T-cell (primary cell): ENCODE measurements at regions not wholly inside any gene's neighbourhood (a gene's known extent, or its start where the extent isn't known, plus 50 kb on each side); places are given as distances from the start of the nearest gene placed in this dataset.
A peak's percentile ranks its signal among the peaks of the same experiment; 100 is the strongest.

Source experiments
- ATAC-seq, 4 experiments: fragments of 200-7000 bp in 3 of 4; fragments of 150-1000 bp in 1 of 4; cut with Tn5 transposase; replicated peaks in 1 of 4; 1 replicate in 3 of 4; 2 replicates in 1 of 4; pipeline ENCODE4 v1.10.0; 2021; ENCODE audit warnings: moderate library complexity in 3 of 4, mild to moderate bottlenecking in 2 of 4, moderate number of reproducible peaks in 1 of 4
- CTCF ChIA-PET, 2 donors: fragments of 300-600 bp; sonication (Branson Sonifier 250); formaldehyde crosslinking; loops; one replicate each; lab custom pipeline; 2022; ENCODE audit warnings: antibody characterized with exemption in 2 of 2; lab: Charles Lee
- POLR2A ChIA-PET, 2 donors: fragments of 300-600 bp; sonication (Branson Sonifier 250); formaldehyde crosslinking; loops; one replicate each; lab custom pipeline; 2022; ENCODE audit warnings: antibody characterized with exemption in 2 of 2; lab: Charles Lee
- DNase-seq, 35 experiments: peaks; one replicate each; pipeline versions ENCODE4 v3.0.0 to v3.0.0-alpha.2; 2013 to 2023
- H3K27ac ChIP-seq: one replicate; pipeline ENCODE4 v1.5.1; 2013; ENCODE audit warnings: low read length
- H3K27me3 ChIP-seq, 2 experiments: replicated peaks in 1 of 2; 1 replicate in 1 of 2; 2 replicates in 1 of 2; pipeline versions ENCODE4 v1.6.1 to v1.7.0; 2013; ENCODE audit warnings: low read length in 1 of 2, mixed read lengths in 1 of 2; ENCODE audit not compliant: control insufficient read depth in 2 of 2, insufficient read depth in 2 of 2; ENCODE audit errors: extremely low read depth in 1 of 2
- H3K36me3 ChIP-seq, 2 donors: 1 replicate in 1 of 2; 2 replicates in 1 of 2; pipeline versions ENCODE4 v1.6.1 to v1.7.0; 2013; ENCODE audit warnings: low read length in 1 of 2; ENCODE audit not compliant: control insufficient read depth in 2 of 2, insufficient read depth in 1 of 2; ENCODE audit errors: extremely low read depth in 1 of 2
- H3K4me1 ChIP-seq, 2 experiments: 1 replicate in 1 of 2; 2 replicates in 1 of 2; pipeline versions ENCODE4 v1.6.1 to v1.7.0; 2013; ENCODE audit warnings: low read length in 2 of 2, mixed read lengths in 1 of 2; ENCODE audit not compliant: insufficient read depth in 2 of 2, control insufficient read depth in 1 of 2; ENCODE audit errors: extremely low read depth in 1 of 2
- H3K4me3 ChIP-seq, 2 donors: 1 replicate in 1 of 2; 2 replicates in 1 of 2; pipeline versions ENCODE4 v1.5.1 to v1.7.0; 2013; ENCODE audit warnings: mild to moderate bottlenecking in 2 of 2, low read length in 1 of 2, moderate library complexity in 1 of 2; ENCODE audit not compliant: control insufficient read depth in 1 of 2; ENCODE audit errors: extremely low read depth in 1 of 2
- H3K9me3 ChIP-seq: 2 replicates; pipeline ENCODE4 v1.7.0; 2013
- H3K27ac Mint-ChIP-seq, 2 donors: one replicate each; pipeline ENCODE4 v1.8.0; 2020 to 2021; ENCODE audit warnings: mild to moderate bottlenecking in 2 of 2, mixed read lengths in 2 of 2
- H3K27me3 Mint-ChIP-seq, 2 donors: one replicate each; pipeline ENCODE4 v1.8.0; 2021 to 2022; ENCODE audit warnings: mixed read lengths in 2 of 2
- H3K36me3 Mint-ChIP-seq: one replicate; pipeline ENCODE4 v1.8.0; 2021; ENCODE audit warnings: mixed read lengths
- H3K4me1 Mint-ChIP-seq, 3 donors: one replicate each; pipeline ENCODE4 v1.8.0; 2020 to 2022; ENCODE audit warnings: mixed read lengths in 3 of 3, mild to moderate bottlenecking in 1 of 3
- H3K4me3 Mint-ChIP-seq, 3 donors: one replicate each; pipeline ENCODE4 v1.8.0; 2020 to 2022; ENCODE audit warnings: mild to moderate bottlenecking in 3 of 3, mixed read lengths in 3 of 3, moderate library complexity in 3 of 3
- H3K9me3 Mint-ChIP-seq, 3 donors: one replicate each; pipeline ENCODE4 v1.8.0; 2020 to 2022; ENCODE audit warnings: mixed read lengths in 3 of 3
- WGBS: methylation state at CpG from one replicate; pipeline ENCODE4 v1.1.5; 2013; ENCODE audit warnings: missing lambda C conversion rate; ENCODE audit not compliant: insufficient coverage; 5-methylcytosine and 5-hydroxymethylcytosine counted together

- POLR2A ChIA-PET = no interaction called here
- CTCF ChIA-PET = interaction anchor here (0.5 to 0.7 kb wide), 4 partner anchors 15 to 422 kb away, joined by 3 to 6 read pairs (median 3); no protein-coding TSS in a partner anchor
- H3K36me3 ChIP-seq = peaks cover 0 to 2% of the 10 kb centered on the region in 2 donors
- peaks cover 36 to 56% of the 10 kb centered on the region in 2 experiments for H3K4me1 ChIP-seq
- H3K9me3 Mint-ChIP-seq = no peaks in the 10 kb centered on the region
- H3K4me1 Mint-ChIP-seq = peaks cover 21 to 43% (median 40%) of the 10 kb centered on the region in 3 donors
- peaks cover 0 to 43% of the 10 kb centered on the region in 2 experiments for H3K27me3 ChIP-seq
- H3K4me3 ChIP-seq = peak overlapping the region; percentile 19 to 30
- whole genome bisulfite sequencing = 9% methylated on average over 18 of the region's 25 CpGs
- peak overlapping the region; percentile 34 to 83 (median 61) for H3K4me3 Mint-ChIP-seq
- H3K9me3 ChIP-seq = no peaks in the 10 kb centered on the region
- no peaks in the 10 kb centered on the region for H3K36me3 Mint-ChIP-seq
- peaks cover 0 to 8% of the 10 kb centered on the region in 2 donors for H3K27me3 Mint-ChIP-seq
- H3K27ac Mint-ChIP-seq = peak overlapping the region; percentile 19 to 73
- peak; percentile 97 to 98 (median 98) for ATAC-seq
- peak; percentile 42 to 79 (median 66) for DNase-seq
- no peak overlapping the region for H3K27ac ChIP-seq
These were observed 59.9 kb upstream of the FBRSL1 start for GRCh38 chr12:132429946-132430643.

- CTCF ChIA-PET = interaction anchor here in 1 of 2 donors (0.5 kb wide), 1 partner anchor 14 kb away, joined by 3 read pairs; no protein-coding TSS in a partner anchor
- Histone ChIP-seq H3K4me1 (peaks cover 36 to 56% of the 10 kb centered on the region in 2 experiments), H3K9me3 (no peaks in the 10 kb centered on the region), H3K27ac (no peak overlapping the region), H3K27me3 (peaks cover 0 to 43% of the 10 kb centered on the region in 2 experiments), H3K4me3 (peak overlapping the region in 1 of 2 donors; percentile 30), H3K36me3 (peaks cover 0 to 2% of the 10 kb centered on the region in 2 donors)
- H3K27ac Mint-ChIP-seq = peak overlapping the region in 1 of 2 donors; percentile 23
- POLR2A ChIA-PET = no interaction called here
- WGBS = 32% methylated on average over 9 of the region's 10 CpGs
- no peaks in the 10 kb centered on the region for H3K36me3 Mint-ChIP-seq
- H3K9me3 Mint-ChIP-seq = no peaks in the 10 kb centered on the region
- peaks cover 16 to 38% (median 35%) of the 10 kb centered on the region in 3 donors for H3K4me1 Mint-ChIP-seq
- H3K27me3 Mint-ChIP-seq = peaks cover 0 to 5% of the 10 kb centered on the region in 2 donors
- DNase-seq (no peak), ATAC-seq (no peak)
- H3K4me3 Mint-ChIP-seq = peak overlapping the region in 1 of 3 donors; percentile 83
These were observed 60.4 kb upstream of the FBRSL1 start for GRCh38 chr12:132429602-132429945.

GRCh38 chr12:132428936-132429601 is 60.9 kb upstream of the FBRSL1 start:
- H3K27me3 ChIP-seq = peaks cover 0 to 42% of the 10 kb centered on the region in 2 experiments

GRCh38 chr12:132427999-132428935 is 61.7 kb upstream of the FBRSL1 start:
- 70% methylated on average over 32 of the region's 39 CpGs for WGBS
- DNase-seq (no peak), ATAC-seq (no peak)
- ChIA-PET POLR2A (interaction anchor here in 1 of 2 donors (0.5 kb wide), 1 partner anchor 68 kb away, joined by 3 read pairs; no protein-coding TSS in a partner anchor), CTCF (no interaction called here)
- Mint-ChIP-seq H3K4me1 (peaks cover 12 to 32% (median 29%) of the 10 kb centered on the region in 3 donors), H3K27me3 (peaks cover 0 to 4% of the 10 kb centered on the region in 2 donors), H3K27ac (peak overlapping the region in 1 of 2 donors; percentile 16), H3K9me3 (no peaks in the 10 kb centered on the region), H3K4me3 (peak overlapping the region in 1 of 3 donors; percentile 41), H3K36me3 (no peaks in the 10 kb centered on the region)
- Histone ChIP-seq H3K36me3 (no peaks in the 10 kb centered on the region), H3K27me3 (peaks cover 0 to 34% of the 10 kb centered on the region in 2 experiments), H3K4me3 (no peak overlapping the region), H3K4me1 (peaks cover 32 to 53% of the 10 kb centered on the region in 2 experiments), H3K9me3 (no peaks in the 10 kb centered on the region), H3K27ac (no peak overlapping the region)

More at GRCh38 chr12:132428936-132429601, 60.9 kb upstream of the FBRSL1 start:
- peaks cover 15 to 34% (median 32%) of the 10 kb centered on the region in 3 donors for H3K4me1 Mint-ChIP-seq
- ATAC-seq = no peak
- Histone ChIP-seq H3K27ac (no peak overlapping the region), H3K4me3 (no peak overlapping the region), H3K36me3 (no peaks in the 10 kb centered on the region), H3K9me3 (no peaks in the 10 kb centered on the region), H3K4me1 (peaks cover 36 to 55% of the 10 kb centered on the region in 2 experiments)
- peak in 2 of 35 experiments; percentile 23 to 47 for DNase-seq
- ChIA-PET POLR2A (interaction anchor here in 1 of 2 donors (0.5 kb wide), 1 partner anchor 68 kb away, joined by 3 read pairs; no protein-coding TSS in a partner anchor), CTCF (no interaction called here)
- 56% methylated on average over 23 of the region's 23 CpGs for WGBS
- peaks cover 0 to 5% of the 10 kb centered on the region in 2 donors for H3K27me3 Mint-ChIP-seq
- H3K4me3 Mint-ChIP-seq = peak overlapping the region in 1 of 3 donors; percentile 83
- H3K9me3 Mint-ChIP-seq = no peaks in the 10 kb centered on the region
- no peak overlapping the region for H3K27ac Mint-ChIP-seq
- H3K36me3 Mint-ChIP-seq = no peaks in the 10 kb centered on the region

GRCh38 chr12:132427174-132427768 is 62.7 kb upstream of the FBRSL1 start:
- H3K27ac ChIP-seq = no peak overlapping the region
- DNase-seq (no peak), ATAC-seq (no peak)
- Mint-ChIP-seq H3K36me3 (no peaks in the 10 kb centered on the region), H3K4me3 (no peak overlapping the region), H3K9me3 (no peaks in the 10 kb centered on the region), H3K27me3 (peaks cover 0 to 2% of the 10 kb centered on the region in 2 donors), H3K4me1 (peaks cover 19 to 34% (median 30%) of the 10 kb centered on the region in 3 donors), H3K27ac (peak overlapping the region in 1 of 2 donors; percentile 16)
- ChIA-PET CTCF (no interaction called here), POLR2A (no interaction called here)
- H3K27me3 ChIP-seq = peaks cover 0 to 27% of the 10 kb centered on the region in 2 experiments
- peaks cover 28 to 47% of the 10 kb centered on the region in 2 experiments for H3K4me1 ChIP-seq
- H3K36me3 ChIP-seq = no peaks in the 10 kb centered on the region
- 100% methylated on average over 1 of the region's 20 CpGs for WGBS
- H3K4me3 ChIP-seq = no peak overlapping the region
- no peaks in the 10 kb centered on the region for H3K9me3 ChIP-seq
